RWPE2 (cell line): ENCODE measurements at regions not wholly inside any gene's neighbourhood (a gene's known extent, or its start where the extent isn't known, plus 50 kb on each side); places are given as distances from the start of the nearest gene placed in this dataset.
"Not testable (repeated sequence)": the region's sequence is repeated elsewhere in the genome, so short reads cannot be mapped to it uniquely, and the experiment has no call there.

ENCODE experiments used
- ATAC-seq: fragments of 200-7000 bp; cut with Tn5 transposase; 3 replicates; pipeline ENCODE4 v1.9.1; 2021; ENCODE audit warnings: low read depth
- DNase-seq: peaks from one replicate; pipeline ENCODE4 v3.0.0-alpha.2; 2020; ENCODE audit warnings: low spot score
- H3K27ac ChIP-seq: fragments of 450-650 bp; 2 replicates; pipeline ENCODE4 v1.5.1; 2017; ENCODE audit warnings: mild to moderate bottlenecking; ENCODE audit not compliant: poor library complexity, severe bottlenecking
- H3K27me3 ChIP-seq: fragments of 250-450 bp; sonication (Bioruptor Pico); 2 replicates; pipeline ENCODE4 v1.5.1; 2021; ENCODE audit warnings: mild to moderate bottlenecking, moderate library complexity; ENCODE audit not compliant: insufficient read depth, poor library complexity, severe bottlenecking
- H3K36me3 ChIP-seq: fragments of 250-450 bp; sonication (Bioruptor Pico); 2 replicates; pipeline ENCODE4 v1.5.1; 2020; ENCODE audit warnings: low read depth, mild to moderate bottlenecking, moderate library complexity
- H3K4me1 ChIP-seq: fragments of 250-450 bp; sonication (Bioruptor Pico); 2 replicates; pipeline ENCODE4 v1.5.1; 2021; ENCODE audit warnings: mild to moderate bottlenecking, moderate library complexity; ENCODE audit not compliant: insufficient read depth, poor library complexity, severe bottlenecking
- H3K4me3 ChIP-seq: fragments of 250-450 bp; sonication (Bioruptor Pico); 2 replicates; pipeline ENCODE4 v1.5.1; 2021; ENCODE audit warnings: mild to moderate bottlenecking, moderate library complexity; ENCODE audit not compliant: severe bottlenecking
- H3K9me3 ChIP-seq: fragments of 250-450 bp; sonication (Bioruptor Pico); 2 replicates; pipeline ENCODE4 v1.5.1; 2021; ENCODE audit warnings: mild to moderate bottlenecking, moderate library complexity; ENCODE audit not compliant: severe bottlenecking
- CTCF ChIP-seq: fragments of 450-650 bp; IDR thresholded peaks from one replicate; pipeline ENCODE4 v1.5.1; 2017; ENCODE audit warnings: mild to moderate bottlenecking, moderate library complexity; ENCODE audit not compliant: poor library complexity, severe bottlenecking

GRCh38 chr16:25563700-25564099 is 128.1 kb upstream of the HS3ST4 start:
- no peak for TF ChIP-seq CTCF
- H3K9me3 ChIP-seq, result no peaks in the 10 kb centered on the region
- no peak overlapping the region for H3K27ac ChIP-seq
- no peaks in the 10 kb centered on the region for H3K4me1 ChIP-seq
- ATAC-seq (no peak), DNase-seq (no peak)
- H3K4me3 ChIP-seq, result no peak overlapping the region
- H3K27me3 ChIP-seq, result no peaks in the 10 kb centered on the region
- H3K36me3 ChIP-seq, result no peaks in the 10 kb centered on the region

GRCh38 chr16:25561723-25562122 is 130.0 kb upstream of the HS3ST4 start:
- H3K4me3 ChIP-seq, H3K4me1 ChIP-seq, H3K36me3 ChIP-seq, H3K9me3 ChIP-seq, H3K27ac ChIP-seq, ATAC-seq, DNase-seq, H3K27me3 ChIP-seq: not testable (repeated sequence)

- not testable (repeated sequence) for H3K27ac ChIP-seq, H3K36me3 ChIP-seq, ATAC-seq, H3K9me3 ChIP-seq, H3K27me3 ChIP-seq, H3K4me1 ChIP-seq, DNase-seq, H3K4me3 ChIP-seq
Observed at GRCh38 chr16:25556968-25557312, 134.8 kb upstream of the HS3ST4 start.

- DNase-seq, H3K36me3 ChIP-seq, ATAC-seq, H3K9me3 ChIP-seq, H3K27me3 ChIP-seq, H3K27ac ChIP-seq, H3K4me1 ChIP-seq, H3K4me3 ChIP-seq: not testable (repeated sequence)
Observed at GRCh38 chr16:25556289-25556967, 135.3 kb upstream of the HS3ST4 start.

- no peaks in the 10 kb centered on the region for H3K27me3 ChIP-seq
- no peak overlapping the region for H3K27ac ChIP-seq
- no peak overlapping the region for H3K4me3 ChIP-seq
- no peaks in the 10 kb centered on the region for H3K9me3 ChIP-seq
- DNase-seq, result no peak
- H3K36me3 ChIP-seq, result no peaks in the 10 kb centered on the region
- H3K4me1 ChIP-seq, result no peaks in the 10 kb centered on the region
- no peak for TF ChIP-seq CTCF
- no peak for ATAC-seq
Observed at GRCh38 chr16:25553711-25554436, 137.9 kb upstream of the HS3ST4 start.

- no peaks in the 10 kb centered on the region for H3K4me1 ChIP-seq
- H3K27me3 ChIP-seq, result no peaks in the 10 kb centered on the region
- H3K27ac ChIP-seq, result no peak overlapping the region
- no peak for DNase-seq
- peaks cover 3% of the 10 kb centered on the region for H3K9me3 ChIP-seq
- H3K36me3 ChIP-seq, result no peaks in the 10 kb centered on the region
- H3K4me3 ChIP-seq, result no peak overlapping the region
- ATAC-seq, result no peak
- no peak for TF ChIP-seq CTCF
Observed at GRCh38 chr16:25550647-25551046, 141.1 kb upstream of the HS3ST4 start.
